CD4-positive, alpha-beta T cell treated with Interleukin-15 for 1 hour (primary cell): ENCODE measurements at regions not wholly inside any gene's neighbourhood (a gene's known extent, or its start where the extent isn't known, plus 50 kb on each side); places are given as distances from the start of the nearest gene placed in this dataset.

Experiments used
- DNase-seq: peaks from one replicate; pipeline ENCODE4 v3.0.0-alpha.2; 2020

GRCh38 chr13:30125422-30126073, 181.8 kb downstream of the KATNAL1 start:
- no peak for DNase-seq

- no peak for DNase-seq
Measured at GRCh38 chr13:30124131-30124768, 183.1 kb downstream of the KATNAL1 start.

DNA sequence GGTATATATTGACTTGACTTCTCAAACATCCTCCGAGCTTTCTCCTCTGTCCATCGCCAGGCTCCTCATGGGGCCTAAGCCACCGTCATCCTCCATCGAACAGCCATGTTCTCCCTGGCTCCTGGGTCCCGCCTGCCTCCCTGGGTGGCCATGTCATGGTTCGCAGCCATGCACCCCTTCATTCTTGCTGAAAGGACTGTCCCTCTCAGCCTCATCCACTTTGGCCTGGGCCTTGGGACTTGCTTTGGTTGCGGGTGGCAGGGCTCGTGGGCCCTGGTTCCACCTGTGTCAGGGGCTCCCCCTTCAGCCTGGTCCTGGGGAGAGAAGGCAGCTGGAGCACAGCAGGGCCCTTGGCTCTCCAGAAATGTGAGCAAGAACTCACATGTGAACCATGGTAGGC, 183.8 kb downstream of the KATNAL1 start:
- no peak for DNase-seq

- DNase-seq = no peak
Measured at GRCh38 chr13:30121666-30122065, 185.7 kb downstream of the KATNAL1 start.

GRCh38 chr13:30121244-30121643, 186.1 kb downstream of the KATNAL1 start:
- no peak for DNase-seq

GRCh38 chr13:30120133-30120822, 187.1 kb downstream of the KATNAL1 start:
- no peak for DNase-seq

DNA sequence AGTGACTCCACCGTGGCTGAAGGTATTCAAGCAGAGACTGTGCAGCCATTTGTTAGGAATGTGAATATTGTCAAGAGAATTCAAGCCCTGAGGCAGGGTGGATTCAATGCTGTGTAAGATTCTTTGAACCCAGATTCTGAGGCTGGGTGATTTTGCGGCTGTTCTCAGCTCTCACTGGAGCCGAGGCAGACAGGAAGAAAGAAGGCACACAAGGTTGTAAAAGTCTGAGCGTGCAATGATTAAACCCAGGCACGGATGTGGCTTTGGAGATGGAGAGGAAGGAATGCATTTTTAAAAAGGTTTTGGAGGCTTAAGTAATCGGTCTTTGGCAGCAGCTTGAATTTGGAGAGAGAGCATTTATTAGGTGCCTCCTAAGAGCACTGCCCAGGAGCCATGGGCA, 187.9 kb downstream of the KATNAL1 start:
- no peak for DNase-seq

DNA sequence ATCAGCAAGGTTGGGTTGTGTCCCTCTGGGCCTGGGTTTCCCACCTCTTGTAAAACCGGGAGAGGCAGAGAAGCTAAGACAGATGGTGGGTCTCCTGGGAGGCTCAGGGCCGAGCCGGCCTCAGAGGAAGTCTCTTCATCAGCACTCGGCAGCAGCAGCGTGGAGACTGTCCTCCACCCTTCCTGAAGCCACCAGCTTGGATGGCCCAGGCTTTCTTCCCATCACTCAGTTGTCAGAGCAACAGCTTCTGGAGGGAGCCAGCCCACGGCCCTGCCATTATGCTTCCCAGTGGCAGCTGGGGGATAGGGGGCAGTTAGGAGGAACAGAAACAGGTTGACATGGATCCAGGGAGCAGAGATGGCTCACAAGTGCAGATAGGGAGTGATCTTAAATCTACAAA, 191.0 kb downstream of the KATNAL1 start:
- DNase-seq = no peak

GRCh38 chr13:30115257-30115600, 192.1 kb downstream of the KATNAL1 start:
- DNase-seq = no peak

GRCh38 chr13:30114571-30115256, 192.6 kb downstream of the KATNAL1 start:
- peak; percentile 88 for DNase-seq

DNA sequence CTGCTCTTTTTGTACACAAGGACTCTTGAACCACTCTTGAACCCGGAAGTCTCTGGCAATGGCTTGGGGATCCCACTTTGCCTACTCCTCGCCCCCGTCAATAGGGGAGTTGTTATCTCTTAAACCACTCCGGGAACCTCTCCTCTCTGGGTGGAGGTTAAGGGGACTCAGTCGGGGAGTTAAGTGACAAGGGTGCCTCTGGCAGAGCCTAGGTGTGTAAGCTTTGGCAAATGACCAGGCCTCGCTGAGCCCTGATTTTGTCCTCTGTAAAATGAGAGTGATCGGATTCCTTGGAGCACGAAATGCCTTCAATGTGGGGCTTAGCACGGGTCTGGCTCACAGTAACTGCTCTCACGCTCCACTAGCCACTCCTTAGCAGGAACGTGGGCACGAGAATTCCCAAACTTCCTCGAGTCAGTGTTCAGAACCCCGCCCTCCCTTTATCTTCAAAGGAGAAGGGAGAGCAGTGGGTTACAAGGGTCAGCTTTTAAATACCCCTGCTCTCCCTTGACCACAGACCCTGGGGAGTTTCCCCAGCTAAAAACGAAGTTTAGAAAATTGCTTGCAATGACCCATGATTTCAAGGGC, 193.3 kb downstream of the KATNAL1 start:
- DNase-seq = no peak

- DNase-seq = no peak
Measured at GRCh38 chr13:30113551-30113950, 193.8 kb downstream of the KATNAL1 start.

DNA sequence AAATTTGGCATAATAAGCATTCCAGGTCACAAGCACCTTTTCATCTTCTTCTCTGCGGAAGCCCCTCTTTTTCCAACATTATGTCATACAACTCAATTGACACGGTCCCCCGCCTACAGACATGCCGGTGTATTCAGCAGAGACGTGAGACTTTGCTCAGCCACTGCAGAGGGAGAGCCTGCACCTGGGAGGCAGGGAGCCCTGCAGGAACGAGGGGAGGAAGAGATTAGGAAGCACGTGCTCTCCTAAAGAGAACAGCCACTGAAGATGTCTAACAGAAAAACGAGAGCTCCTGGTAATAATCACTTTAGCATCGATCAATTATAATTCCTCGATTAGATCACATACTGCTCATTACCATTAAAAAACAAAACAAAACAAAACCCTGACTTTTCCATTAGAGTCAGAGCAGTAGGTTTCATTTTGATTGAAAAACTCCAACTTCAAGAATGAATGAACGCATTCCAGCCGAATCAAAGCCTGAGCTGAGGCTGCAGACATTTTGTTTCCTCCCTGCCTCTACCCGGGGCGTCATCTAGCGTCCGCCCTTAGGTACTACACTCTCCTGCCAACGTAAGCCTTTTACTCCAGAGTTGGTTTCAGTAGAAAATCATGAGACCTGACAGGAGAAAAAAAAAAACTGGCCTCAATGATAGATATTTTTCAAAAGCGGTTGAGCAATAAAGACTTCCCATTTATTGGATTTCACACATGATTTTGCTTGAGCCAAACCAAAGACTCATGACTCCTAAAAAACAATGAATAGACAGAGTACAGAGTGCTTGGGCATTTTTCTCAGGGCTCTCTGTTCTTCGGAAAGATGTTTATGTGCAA, 194.5 kb downstream of the KATNAL1 start:
- peak; percentile 76 for DNase-seq

GRCh38 chr13:30111810-30112209, 195.5 kb downstream of the KATNAL1 start:
- no peak for DNase-seq

DNA sequence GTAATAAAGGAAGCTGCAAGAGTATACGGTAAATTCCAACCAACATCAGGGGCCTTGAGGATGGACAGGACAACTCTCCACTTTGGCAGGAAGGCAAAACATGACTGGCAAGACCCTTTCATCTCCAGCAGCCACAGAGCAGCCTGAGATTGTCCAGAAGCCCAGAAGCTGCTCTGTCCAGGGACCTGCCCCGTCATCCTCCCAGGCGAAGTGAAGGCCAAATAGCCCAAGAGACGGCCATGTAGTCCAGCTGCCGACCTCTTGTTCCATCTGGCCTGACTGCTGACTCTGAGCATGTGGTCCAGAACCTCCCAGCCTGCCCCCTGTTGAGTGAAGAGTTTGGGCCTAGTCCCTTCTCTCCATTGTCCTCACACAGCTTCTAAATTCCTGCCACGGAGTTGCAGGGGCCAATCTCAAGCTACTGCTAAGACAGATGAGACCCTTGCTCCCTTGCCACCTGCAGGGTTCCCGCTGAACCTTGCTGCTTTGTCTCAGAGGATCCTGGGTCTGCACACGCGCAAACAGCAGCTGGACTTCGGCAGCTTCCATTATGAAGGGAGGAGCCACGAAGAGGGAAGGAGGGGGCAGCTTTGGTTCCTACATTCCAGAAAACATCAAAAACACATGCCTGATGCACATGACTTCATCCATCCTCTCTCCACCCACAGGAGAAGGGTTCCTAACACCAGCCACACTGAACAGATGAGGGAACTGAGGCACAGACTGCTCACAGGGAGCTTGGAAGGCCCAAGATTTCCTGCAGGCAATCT, 196.9 kb downstream of the KATNAL1 start:
- DNase-seq = no peak

- no peak for DNase-seq
Measured at GRCh38 chr13:30109471-30110135, 197.7 kb downstream of the KATNAL1 start.

- DNase-seq = no peak
Measured at GRCh38 chr13:30108913-30109237, 198.5 kb downstream of the KATNAL1 start.

GRCh38 chr13:30108216-30108912, 199.0 kb downstream of the KATNAL1 start:
- DNase-seq = no peak

DNA sequence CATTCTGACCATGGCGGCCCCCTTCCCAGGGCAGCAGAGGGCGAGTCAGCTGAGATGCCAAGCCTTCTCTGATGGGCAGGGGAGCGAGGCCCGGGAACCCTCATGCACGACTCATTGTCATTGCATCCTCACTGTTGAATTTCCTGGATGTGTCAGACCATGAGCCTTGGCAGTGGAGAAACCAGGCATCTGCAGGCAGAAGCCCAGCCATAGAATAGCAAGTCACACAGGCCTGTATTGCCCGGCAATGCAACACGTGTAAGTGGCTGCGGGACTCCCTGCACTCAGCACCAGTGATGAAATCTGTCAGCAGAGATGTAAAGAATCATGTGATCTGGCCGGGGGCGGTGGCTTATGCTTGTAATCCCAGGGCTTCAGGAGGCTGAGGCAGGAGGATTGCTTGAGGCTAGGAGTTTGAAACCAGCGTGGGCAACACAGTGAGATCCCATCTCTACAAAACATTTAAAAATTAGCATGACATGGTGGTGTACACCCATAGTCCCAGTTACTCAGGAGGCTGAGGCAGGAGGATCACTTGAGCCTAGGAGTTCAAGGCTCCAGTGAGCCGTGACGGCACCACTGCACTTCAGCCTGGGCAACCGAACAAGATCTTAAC, 199.7 kb downstream of the KATNAL1 start:
- peak; percentile 53 for DNase-seq

DNA sequence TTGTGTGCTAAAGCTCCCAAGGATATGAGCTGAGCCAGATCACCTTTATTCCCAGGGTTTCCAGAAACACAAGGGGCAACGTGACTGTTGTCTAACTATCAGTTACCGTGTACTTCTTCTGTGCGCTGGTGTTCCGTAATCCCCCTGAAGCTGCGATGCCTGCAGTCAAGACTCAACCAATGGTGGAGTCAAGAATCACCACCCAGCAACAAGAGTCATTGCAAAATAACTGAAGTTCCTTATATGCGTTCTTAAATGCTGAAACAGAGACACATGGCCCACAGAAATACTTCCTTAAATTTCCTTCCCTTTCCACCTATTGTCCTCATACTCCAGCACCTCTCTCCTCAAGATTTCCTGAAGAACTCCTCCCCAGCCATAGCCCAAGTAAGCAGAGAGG, 200.2 kb downstream of the KATNAL1 start:
- no peak for DNase-seq
